ENCODE measurements at regions not wholly inside any gene's neighbourhood (a gene's known extent, or its start where the extent isn't known, plus 50 kb on each side); places are given as distances from the start of the nearest gene placed in this dataset.

GRCh38 chr18:67385455-67385854 lies 131.1 kb downstream of the DSEL start:
- TF ChIP-seq TAF1 (conservative IDR thresholded peaks at IDR 0.05) (no peak), CTCF (IDR thresholded peaks at IDR 0.05; ENCODE audit: low read depth, low read length, missing input control) (no peak), ZBTB33 (IDR thresholded peaks at IDR 0.05) (no peak), MAX (IDR thresholded peaks at IDR 0.05) (no peak), REST (IDR thresholded peaks at IDR 0.05) (no peak), SP1 (IDR thresholded peaks at IDR 0.05) (no peak), RXRA (IDR thresholded peaks at IDR 0.05) (no peak)

Data from liver (tissue), 3 donors.